Mesendoderm (in vitro differentiated cells): ENCODE measurements at regions not wholly inside any gene's neighbourhood (a gene's known extent, or its start where the extent isn't known, plus 50 kb on each side); places are given as distances from the start of the nearest gene placed in this dataset.

Experiments used
- DNase-seq: peaks from one replicate; pipeline ENCODE4 v3.0.0; 2013
- H2AK5ac ChIP-seq: 2 replicates; pipeline ENCODE4 v1.6.1; 2013; ENCODE audit warnings: low read length, inconsistent platforms
- H2BK120ac ChIP-seq: 2 replicates; pipeline ENCODE4 v1.6.1; 2013; ENCODE audit warnings: low read depth, mild to moderate bottlenecking, low read length, moderate library complexity, mixed read lengths
- H2BK15ac ChIP-seq: replicated peaks from 2 replicates; pipeline ENCODE4 v1.6.1; 2013; ENCODE audit warnings: low read depth, mild to moderate bottlenecking, moderate library complexity
- H2BK5ac ChIP-seq: 2 replicates; pipeline ENCODE4 v1.6.1; 2013; ENCODE audit warnings: low read length, inconsistent platforms
- H3K18ac ChIP-seq: 2 replicates; pipeline ENCODE4 v1.6.1; 2013; ENCODE audit warnings: mild to moderate bottlenecking, low read length, mixed read lengths
- H3K23ac ChIP-seq: one replicate; pipeline ENCODE4 v1.6.1; 2013; ENCODE audit warnings: low read length
- H3K27ac ChIP-seq: 2 replicates; pipeline ENCODE4 v1.5.1; 2013; ENCODE audit warnings: low read depth, mild to moderate bottlenecking, inconsistent platforms, low read length, moderate library complexity
- H3K27me3 ChIP-seq: 2 replicates; pipeline ENCODE4 v1.6.1; 2013; ENCODE audit warnings: low read length, control low read depth, mild to moderate bottlenecking, inconsistent platforms; ENCODE audit not compliant: insufficient read depth, poor library complexity
- H3K36me3 ChIP-seq: 2 replicates; pipeline ENCODE4 v1.6.1; 2013; ENCODE audit warnings: low read length, inconsistent platforms; ENCODE audit not compliant: control insufficient read depth, insufficient read depth
- H3K4ac ChIP-seq: one replicate; pipeline ENCODE4 v1.6.1; 2013; ENCODE audit warnings: low read depth, mild to moderate bottlenecking, low read length, moderate library complexity
- H3K4me1 ChIP-seq: 2 replicates; pipeline ENCODE4 v1.6.1; 2013; ENCODE audit warnings: low read depth, low read length, inconsistent platforms; ENCODE audit not compliant: control insufficient read depth
- H3K4me2 ChIP-seq: 2 replicates; pipeline ENCODE4 v1.6.1; 2013; ENCODE audit warnings: low read length
- H3K4me3 ChIP-seq: 2 replicates; pipeline ENCODE4 v1.5.1; 2013; ENCODE audit warnings: mild to moderate bottlenecking, low read length
- H3K56ac ChIP-seq: one replicate; pipeline ENCODE4 v1.6.1; 2013; ENCODE audit warnings: low read length
- H3K79me1 ChIP-seq: 2 replicates; pipeline ENCODE4 v1.6.1; 2013; ENCODE audit warnings: low read length, inconsistent platforms
- H3K79me2 ChIP-seq: 2 replicates; pipeline ENCODE4 v1.6.1; 2013; ENCODE audit warnings: mild to moderate bottlenecking, low read length; ENCODE audit not compliant: control insufficient read depth, insufficient read depth
- H3K9ac ChIP-seq: 2 replicates; pipeline ENCODE4 v1.6.1; 2013; ENCODE audit warnings: low read length, inconsistent platforms
- H4K5ac ChIP-seq: one replicate; pipeline ENCODE4 v1.6.1; 2013; ENCODE audit warnings: low read length
- H4K8ac ChIP-seq: one replicate; pipeline ENCODE4 v1.6.1; 2013; ENCODE audit warnings: low read depth, mild to moderate bottlenecking, control low read depth, low read length, moderate library complexity
- WGBS: extraction: QIAGEN DNeasy Blood & Tissue Kit; methylation state at CpG from one replicate; pipeline ENCODE4 v1.1.7; 2013; ENCODE audit warnings: low lambda C conversion rate, missing lambda C conversion rate; ENCODE audit not compliant: insufficient coverage; ENCODE audit errors: extremely low coverage; 5-methylcytosine and 5-hydroxymethylcytosine counted together

DNA sequence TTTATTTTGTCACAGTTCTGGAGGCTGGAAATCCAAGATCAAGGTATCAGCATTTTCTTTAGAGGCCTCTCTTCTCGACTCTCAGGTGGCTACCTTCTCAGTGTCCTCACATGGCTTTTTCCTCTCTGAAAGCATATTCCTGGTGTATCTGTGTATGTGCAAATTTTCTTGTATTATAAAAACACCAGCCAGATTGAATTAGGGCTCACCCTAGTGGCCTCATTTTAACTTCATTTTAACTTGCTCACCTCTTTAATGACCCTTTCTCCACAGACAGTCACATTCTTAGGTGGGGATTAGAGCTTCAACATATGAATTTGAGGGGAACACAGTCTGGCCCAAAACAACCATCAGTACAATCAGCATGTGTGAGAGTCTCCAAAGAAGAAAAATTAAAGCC lies 542.4 kb upstream of the FAM241A start:
- WGBS: no CpG with 5 or more reads among the region's 1 CpG
- Histone ChIP-seq H2BK15ac (no peak overlapping the region), H3K27ac (no peak overlapping the region), H4K5ac (no peak overlapping the region), H3K4me3 (no peak overlapping the region), H3K18ac (no peak overlapping the region), H3K79me1 (no peaks in the 10 kb centered on the region), H3K4me1 (no peaks in the 10 kb centered on the region), H3K4ac (no peak overlapping the region), H3K36me3 (no peaks in the 10 kb centered on the region), H3K23ac (no peak overlapping the region), H3K9ac (no peak overlapping the region), H3K79me2 (no peaks in the 10 kb centered on the region), H2AK5ac (no peak overlapping the region), H3K56ac (no peak overlapping the region), H2BK120ac (no peak overlapping the region), H4K8ac (no peak overlapping the region), H3K4me2 (no peak overlapping the region), H2BK5ac (no peak overlapping the region), H3K27me3 (no peaks in the 10 kb centered on the region)
- DNase-seq: no peak

DNA sequence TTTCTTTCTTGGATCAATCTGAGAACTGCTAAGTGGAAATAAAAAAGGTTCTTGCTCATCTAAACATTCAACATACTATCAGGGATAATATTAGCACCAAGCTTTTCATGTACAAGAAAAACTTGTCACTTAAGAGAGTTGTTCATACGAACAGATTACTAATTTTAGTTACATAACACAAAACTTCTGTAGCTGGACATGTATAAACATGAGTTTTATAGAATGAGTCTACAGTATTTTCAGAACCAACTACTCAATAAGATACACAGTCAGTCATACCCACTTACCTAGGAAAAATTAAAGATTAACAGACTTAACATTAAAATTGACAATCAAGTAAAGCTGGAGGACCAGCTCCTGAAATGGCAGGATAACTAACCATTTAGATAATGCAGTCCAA lies 540.1 kb upstream of the FAM241A start:
- no peak overlapping the region for H2BK15ac ChIP-seq
- no peak overlapping the region for H3K18ac ChIP-seq
- H3K4me3 ChIP-seq: no peak overlapping the region
- no peak overlapping the region for H3K23ac ChIP-seq
- no peak overlapping the region for H3K4ac ChIP-seq
- WGBS: no CpG with 5 or more reads among the region's 1 CpG
- no peak overlapping the region for H4K8ac ChIP-seq
- no peaks in the 10 kb centered on the region for H3K36me3 ChIP-seq
- no peak overlapping the region for H3K4me2 ChIP-seq
- H3K79me1 ChIP-seq: no peaks in the 10 kb centered on the region
- no peak overlapping the region for H2BK120ac ChIP-seq
- H2BK5ac ChIP-seq: no peak overlapping the region
- H2AK5ac ChIP-seq: no peak overlapping the region
- no peak overlapping the region for H4K5ac ChIP-seq
- H3K27me3 ChIP-seq: no peaks in the 10 kb centered on the region
- no peak for DNase-seq
- H3K4me1 ChIP-seq: no peaks in the 10 kb centered on the region
- H3K79me2 ChIP-seq: no peaks in the 10 kb centered on the region
- no peak overlapping the region for H3K9ac ChIP-seq
- no peak overlapping the region for H3K56ac ChIP-seq
- no peak overlapping the region for H3K27ac ChIP-seq

DNA sequence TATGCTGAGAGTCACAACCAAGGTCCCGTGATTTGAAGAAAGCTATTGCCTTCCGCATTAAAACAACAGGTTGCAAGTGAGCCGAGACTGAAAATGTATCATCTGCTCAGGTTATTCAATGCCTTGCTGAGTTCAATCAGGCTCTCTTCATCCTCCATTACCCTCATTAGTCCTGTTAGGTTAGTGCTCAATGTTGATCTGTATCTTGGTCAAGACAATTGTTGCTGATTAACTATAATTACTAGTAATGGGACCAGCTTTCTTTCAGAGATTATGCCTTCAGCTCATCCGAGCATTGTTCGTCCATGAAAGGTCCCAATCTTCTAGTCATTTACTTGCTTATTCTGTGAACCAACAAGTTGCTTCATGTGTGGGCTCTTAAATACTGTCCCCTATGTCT lies 534.6 kb upstream of the FAM241A start:
- Histone ChIP-seq H3K23ac (no peak overlapping the region), H3K4me2 (no peak overlapping the region), H3K56ac (no peak overlapping the region), H3K9ac (no peak overlapping the region), H4K8ac (no peak overlapping the region), H3K79me2 (no peaks in the 10 kb centered on the region), H3K79me1 (no peaks in the 10 kb centered on the region), H2BK120ac (no peak overlapping the region), H2BK5ac (no peak overlapping the region), H3K18ac (no peak overlapping the region), H3K36me3 (no peaks in the 10 kb centered on the region), H2BK15ac (no peak overlapping the region), H3K4me3 (no peak overlapping the region), H3K27me3 (no peaks in the 10 kb centered on the region), H3K4me1 (no peaks in the 10 kb centered on the region), H3K27ac (no peak overlapping the region), H4K5ac (no peak overlapping the region), H3K4ac (no peak overlapping the region), H2AK5ac (no peak overlapping the region)
- DNase-seq: peak; percentile 26
- no CpG with 5 or more reads among the region's 5 CpGs for WGBS

DNA sequence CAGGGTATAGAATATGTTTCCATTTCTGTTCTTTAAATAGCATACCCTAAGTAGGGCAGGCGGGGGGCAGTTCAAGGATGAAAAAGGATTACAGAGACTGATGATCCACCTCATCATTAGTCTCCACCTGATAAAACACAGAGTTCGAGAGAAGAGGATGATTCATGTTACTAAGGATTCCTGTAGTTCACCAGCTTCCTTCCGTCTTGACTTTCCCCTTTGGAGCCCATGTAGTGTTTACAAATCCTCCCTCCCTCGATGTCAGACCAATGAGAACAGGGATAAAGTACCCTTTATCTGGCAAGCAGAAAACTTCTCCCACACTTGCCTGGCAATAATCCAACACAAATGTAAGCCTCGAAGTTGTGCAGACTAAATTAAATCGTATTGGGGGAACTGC lies 526.3 kb upstream of the FAM241A start:
- Histone ChIP-seq H2BK120ac (no peak overlapping the region), H4K8ac (no peak overlapping the region), H3K36me3 (no peaks in the 10 kb centered on the region), H3K18ac (no peak overlapping the region), H3K4me3 (no peak overlapping the region), H3K4me2 (no peak overlapping the region), H3K27ac (no peak overlapping the region), H2AK5ac (no peak overlapping the region), H3K9ac (no peak overlapping the region), H3K79me1 (no peaks in the 10 kb centered on the region), H3K4me1 (no peaks in the 10 kb centered on the region), H3K56ac (no peak overlapping the region), H3K79me2 (no peaks in the 10 kb centered on the region), H2BK15ac (no peak overlapping the region), H4K5ac (no peak overlapping the region), H3K23ac (no peak overlapping the region), H3K4ac (no peak overlapping the region), H3K27me3 (no peaks in the 10 kb centered on the region), H2BK5ac (no peak overlapping the region)
- WGBS: no CpG with 5 or more reads among the region's 6 CpGs
- no peak for DNase-seq

DNA sequence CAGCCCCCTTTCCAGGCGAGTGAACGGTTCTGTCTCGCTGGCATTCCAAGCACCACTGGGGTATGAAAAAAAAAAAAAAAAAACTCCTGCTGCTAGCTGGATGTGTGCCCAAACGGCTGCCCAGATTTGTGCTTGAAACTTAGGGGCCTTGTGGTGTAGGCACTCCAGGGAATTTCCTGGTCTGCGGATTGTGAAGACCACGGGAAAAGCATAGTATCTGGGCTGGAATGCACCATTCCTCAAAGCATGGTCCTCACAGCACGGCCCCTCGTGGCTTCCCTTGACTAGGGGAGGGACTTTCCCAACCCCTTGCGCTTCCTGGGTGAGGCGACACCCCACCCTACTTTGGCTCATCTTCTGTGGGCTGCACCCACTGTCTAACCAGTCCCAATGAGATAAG lies 516.8 kb upstream of the FAM241A start:
- Histone ChIP-seq H3K36me3 (no peaks in the 10 kb centered on the region), H3K27me3 (no peaks in the 10 kb centered on the region), H3K9ac (no peak overlapping the region), H3K4me1 (no peaks in the 10 kb centered on the region), H2BK15ac (no peak overlapping the region), H3K4me2 (no peak overlapping the region), H3K4ac (no peak overlapping the region), H3K23ac (no peak overlapping the region), H2AK5ac (no peak overlapping the region), H3K56ac (no peak overlapping the region), H3K79me2 (no peaks in the 10 kb centered on the region), H3K18ac (no peak overlapping the region), H2BK120ac (no peak overlapping the region), H3K4me3 (no peak overlapping the region), H3K27ac (no peak overlapping the region), H3K79me1 (no peaks in the 10 kb centered on the region), H4K8ac (no peak overlapping the region), H2BK5ac (no peak overlapping the region), H4K5ac (no peak overlapping the region)
- DNase-seq: no peak
- no CpG with 5 or more reads among the region's 10 CpGs for WGBS

DNA sequence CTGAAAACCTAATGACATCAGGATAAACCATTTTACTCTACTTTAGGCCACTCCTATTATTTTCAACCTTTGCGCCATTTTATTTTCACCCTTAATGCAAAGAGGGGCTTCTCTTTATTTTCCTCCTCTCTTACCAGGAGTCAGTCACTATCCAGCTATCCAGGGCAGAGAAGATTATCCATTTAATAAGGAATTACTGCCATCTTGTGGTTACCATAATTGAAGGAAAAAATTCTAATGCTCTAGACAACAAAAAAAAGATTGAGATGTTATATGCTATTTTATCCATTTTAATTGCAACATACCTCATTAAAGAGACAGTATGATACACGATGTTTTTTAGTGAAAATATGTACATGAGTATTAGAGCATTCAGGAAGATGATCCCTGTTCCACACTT lies 514.5 kb upstream of the FAM241A start:
- no peaks in the 10 kb centered on the region for H3K79me1 ChIP-seq
- H4K8ac ChIP-seq: no peak overlapping the region
- WGBS: no CpG with 5 or more reads among the region's 2 CpGs
- H3K4me1 ChIP-seq: no peaks in the 10 kb centered on the region
- H4K5ac ChIP-seq: no peak overlapping the region
- H2BK120ac ChIP-seq: no peak overlapping the region
- H3K18ac ChIP-seq: no peak overlapping the region
- no peak overlapping the region for H2BK5ac ChIP-seq
- H3K9ac ChIP-seq: no peak overlapping the region
- H3K36me3 ChIP-seq: no peaks in the 10 kb centered on the region
- no peak overlapping the region for H2BK15ac ChIP-seq
- peak; percentile 41 for DNase-seq
- H3K56ac ChIP-seq: no peak overlapping the region
- no peak overlapping the region for H3K4me2 ChIP-seq
- no peak overlapping the region for H3K27ac ChIP-seq
- no peak overlapping the region for H2AK5ac ChIP-seq
- no peaks in the 10 kb centered on the region for H3K79me2 ChIP-seq
- no peak overlapping the region for H3K4ac ChIP-seq
- no peak overlapping the region for H3K23ac ChIP-seq
- H3K4me3 ChIP-seq: no peak overlapping the region
- H3K27me3 ChIP-seq: no peaks in the 10 kb centered on the region
